VCaP (cell line): ENCODE measurements at regions not wholly inside any gene's neighbourhood (a gene's known extent, or its start where the extent isn't known, plus 50 kb on each side); places are given as distances from the start of the nearest gene placed in this dataset.

Experiments
- H3K27ac ChIP-seq: fragments of 450-650 bp; 2 replicates; pipeline ENCODE4 v1.5.1; 2017
- TF ChIP-seq, protein P1 (sequence below): fragments of 450-650 bp; conservative IDR thresholded peaks from 2 replicates; pipeline ENCODE4 v1.5.1; 2017; ENCODE audit warnings: mild to moderate bottlenecking, moderate library complexity

DNA sequence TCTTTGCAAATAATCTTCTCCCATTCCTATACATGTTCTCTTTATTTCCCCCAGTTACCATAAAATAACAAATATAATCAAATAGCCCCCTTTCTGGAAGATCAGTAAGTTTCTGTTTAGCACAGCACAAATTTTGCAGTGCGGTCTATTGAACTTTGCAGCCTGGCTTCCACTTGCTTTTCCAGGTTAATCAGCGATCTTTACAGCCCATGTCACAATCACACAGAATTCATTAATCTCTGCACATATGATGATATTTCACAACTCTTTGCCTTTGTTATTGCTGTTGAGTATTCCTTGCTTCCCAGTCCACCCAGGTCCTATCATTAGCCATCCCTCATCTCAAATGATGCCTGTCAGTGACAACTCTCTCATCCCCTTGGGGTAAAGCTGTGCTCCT is 2358.0 kb downstream of the PCDH7 start:
- TF ChIP-seq, protein P1, sequence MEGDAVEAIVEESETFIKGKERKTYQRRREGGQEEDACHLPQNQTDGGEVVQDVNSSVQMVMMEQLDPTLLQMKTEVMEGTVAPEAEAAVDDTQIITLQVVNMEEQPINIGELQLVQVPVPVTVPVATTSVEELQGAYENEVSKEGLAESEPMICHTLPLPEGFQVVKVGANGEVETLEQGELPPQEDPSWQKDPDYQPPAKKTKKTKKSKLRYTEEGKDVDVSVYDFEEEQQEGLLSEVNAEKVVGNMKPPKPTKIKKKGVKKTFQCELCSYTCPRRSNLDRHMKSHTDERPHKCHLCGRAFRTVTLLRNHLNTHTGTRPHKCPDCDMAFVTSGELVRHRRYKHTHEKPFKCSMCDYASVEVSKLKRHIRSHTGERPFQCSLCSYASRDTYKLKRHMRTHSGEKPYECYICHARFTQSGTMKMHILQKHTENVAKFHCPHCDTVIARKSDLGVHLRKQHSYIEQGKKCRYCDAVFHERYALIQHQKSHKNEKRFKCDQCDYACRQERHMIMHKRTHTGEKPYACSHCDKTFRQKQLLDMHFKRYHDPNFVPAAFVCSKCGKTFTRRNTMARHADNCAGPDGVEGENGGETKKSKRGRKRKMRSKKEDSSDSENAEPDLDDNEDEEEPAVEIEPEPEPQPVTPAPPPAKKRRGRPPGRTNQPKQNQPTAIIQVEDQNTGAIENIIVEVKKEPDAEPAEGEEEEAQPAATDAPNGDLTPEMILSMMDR, result no peak
- H3K27ac ChIP-seq, result no peak overlapping the region

DNA sequence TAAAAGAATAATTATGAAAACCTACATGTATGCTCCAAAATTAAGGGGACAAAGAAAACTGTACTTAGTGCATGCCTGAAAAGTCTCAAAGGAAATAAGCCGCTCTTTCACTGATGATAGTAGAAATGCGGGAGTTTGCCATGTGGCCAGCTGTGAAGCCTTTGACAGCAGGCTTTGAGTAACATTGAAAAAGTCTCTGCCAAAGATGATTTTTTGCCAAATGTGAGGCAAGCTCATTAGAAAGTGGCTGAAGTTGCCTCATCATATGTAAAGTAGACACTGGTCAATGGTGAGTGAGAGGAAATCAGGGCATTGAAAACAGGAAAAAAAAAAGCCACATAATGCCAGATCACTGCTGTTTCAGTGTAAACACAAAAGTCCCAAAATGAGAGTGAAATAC is 2360.1 kb downstream of the PCDH7 start:
- TF ChIP-seq, protein P1, result no peak
- no peak overlapping the region for H3K27ac ChIP-seq

DNA sequence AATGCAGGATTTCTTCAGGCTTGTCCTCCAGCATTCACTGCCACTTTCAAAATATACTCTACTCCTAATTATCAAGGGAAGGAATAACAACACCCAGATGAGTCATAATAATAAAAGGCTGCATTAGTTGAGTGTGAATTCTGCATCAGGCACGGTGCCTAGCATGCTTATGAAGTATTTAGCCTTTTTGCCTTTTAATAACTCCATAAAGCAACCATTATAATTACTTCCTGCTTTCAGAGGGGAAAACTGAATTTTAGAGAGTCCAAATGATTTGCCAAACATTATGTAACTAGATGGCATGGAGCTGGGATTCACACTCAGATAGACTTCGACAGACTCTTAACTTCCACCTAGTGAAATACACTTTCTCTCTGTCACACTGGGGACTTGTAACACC is 2365.5 kb downstream of the PCDH7 start:
- H3K27ac ChIP-seq, result no peak overlapping the region
- TF ChIP-seq, protein P1, result no peak

DNA sequence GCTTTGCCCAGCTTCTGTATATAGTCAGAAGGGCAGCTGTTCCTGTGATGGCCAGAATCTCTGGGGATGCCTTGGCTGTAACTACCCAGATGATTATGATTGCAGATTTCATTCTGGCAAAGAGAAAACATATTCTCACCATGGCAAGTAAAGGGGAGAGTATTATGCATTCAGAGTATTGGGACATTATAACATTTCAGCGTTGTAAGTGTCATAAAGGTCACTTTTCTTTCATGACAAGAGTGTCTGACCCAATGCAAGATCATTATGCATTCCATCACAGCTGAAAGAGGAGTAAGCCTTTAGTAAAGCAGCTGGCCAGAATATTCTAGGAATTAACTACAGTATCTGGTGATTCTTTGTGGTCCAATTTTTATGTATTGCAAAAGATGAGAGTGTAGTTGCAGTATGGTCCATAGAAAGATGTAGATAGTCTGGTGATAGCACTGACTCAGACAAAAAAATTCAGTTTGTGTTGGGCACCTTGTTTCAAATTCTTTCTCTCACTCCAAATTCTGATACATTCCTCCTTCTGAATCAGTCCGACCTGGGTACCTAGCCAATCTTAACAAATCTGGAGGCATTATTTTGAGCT is 2366.3 kb downstream of the PCDH7 start:
- TF ChIP-seq, protein P1, result no peak

DNA sequence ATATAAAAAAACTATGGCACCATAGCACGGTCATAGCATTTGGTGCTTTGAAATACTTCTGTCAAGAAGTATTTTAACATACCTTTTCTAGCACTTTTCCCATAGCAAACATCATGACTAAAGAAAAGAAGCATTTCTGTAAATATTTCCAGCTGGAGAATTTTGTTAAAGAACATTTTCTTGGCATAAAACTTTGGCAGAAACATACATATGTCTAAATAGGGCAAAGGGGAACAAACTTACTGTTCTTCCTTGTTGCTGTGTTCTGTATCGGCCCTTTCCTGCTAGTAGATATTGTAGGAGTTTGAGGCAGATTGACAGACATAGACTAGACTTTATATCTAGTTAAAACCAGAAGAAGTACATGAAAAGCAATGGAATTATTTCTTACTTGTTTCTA is 2368.5 kb downstream of the PCDH7 start:
- TF ChIP-seq, protein P1, result no peak
- H3K27ac ChIP-seq, result no peak overlapping the region

More for the DNA sequence above, 2366.3 kb downstream of the PCDH7 start:
- no peak overlapping the region for H3K27ac ChIP-seq

DNA sequence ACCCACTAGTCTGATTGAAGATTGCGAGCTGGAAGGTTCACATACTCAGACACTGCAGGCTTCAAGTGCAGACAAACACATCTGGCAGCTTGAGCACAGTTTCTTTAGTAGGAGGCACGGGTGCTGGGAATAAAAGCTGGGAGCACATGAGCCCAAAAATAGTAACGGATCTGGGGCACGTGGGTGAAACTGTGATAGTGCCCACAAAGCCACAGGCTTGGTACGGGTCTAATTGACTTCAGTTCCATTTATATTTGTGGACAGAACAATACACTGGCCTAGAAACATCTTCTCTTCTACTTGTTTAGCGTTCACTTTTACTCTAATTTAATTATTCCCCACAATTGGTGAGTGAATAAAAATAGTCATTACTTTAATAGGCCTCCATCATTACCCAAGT is 2370.7 kb downstream of the PCDH7 start:
- H3K27ac ChIP-seq, result no peak overlapping the region
- TF ChIP-seq, protein P1, result no peak

DNA sequence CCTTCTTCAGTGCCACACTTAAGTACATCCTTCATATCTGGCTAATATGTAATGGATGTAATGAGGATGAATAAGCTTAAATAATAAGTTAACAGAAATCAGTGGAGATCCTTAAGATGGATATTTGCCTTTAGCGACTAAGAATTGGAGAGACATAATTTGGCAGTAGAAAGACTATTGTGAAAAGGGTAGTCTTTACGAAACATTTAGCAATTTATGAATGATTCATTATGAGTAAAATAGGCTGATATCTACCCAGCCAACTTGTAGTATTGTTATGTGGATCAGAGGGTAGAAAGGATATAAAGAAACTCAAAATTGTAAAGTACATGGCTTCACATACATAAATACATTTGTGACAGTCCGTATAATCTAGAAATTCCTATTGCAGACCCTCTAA is 2371.8 kb downstream of the PCDH7 start:
- TF ChIP-seq, protein P1, result no peak
- H3K27ac ChIP-seq, result no peak overlapping the region
